HCT116 (cell line): ENCODE measurements at regions not wholly inside any gene's neighbourhood (a gene's known extent, or its start where the extent isn't known, plus 50 kb on each side); places are given as distances from the start of the nearest gene placed in this dataset.

ENCODE experiments used
- ATAC-seq: fragments of 200-7000 bp; cut with Tn5 transposase; 2 replicates; pipeline ENCODE4 v1.9.1; 2020; ENCODE audit warnings: mild to moderate bottlenecking, moderate library complexity
- BruUV-seq: library from RNA; stranded (reverse); fragments of 400-500 nt; replicated peaks from 2 replicates; lab custom pipeline; 2021; lab: Mats Ljungman, UMichigan
- CTCF ChIA-PET: fragments of 300-600 bp; sonication (Branson Sonifier 250); formaldehyde crosslinking; loops from one replicate; lab custom pipeline; 2021; ENCODE audit warnings: antibody characterized with exemption; lab: Charles Lee
- POLR2A ChIA-PET: fragments of 300-600, 350-600 bp; sonication (Branson Sonifier 250); formaldehyde crosslinking; loops from one replicate; lab custom pipeline; 2021; ENCODE audit warnings: antibody characterized with exemption; lab: Charles Lee
- RAD21 ChIA-PET, 2 experiments: fragments of 300-600 bp; sonication (Branson Sonifier 250); formaldehyde crosslinking; loops; one replicate each; lab custom pipeline; 2023; ENCODE audit warnings: low total read pairs in 2 of 2; ENCODE audit not compliant: uncharacterized antibody in 2 of 2, unreplicated experiment in 2 of 2, low non-redundant PET in 1 of 2; lab: Charles Lee
- DNase-seq: peaks from one replicate; pipeline ENCODE4 v3.0.0-alpha.2; 2010; ENCODE audit warnings: low read depth, low spot score
- H2AFZ ChIP-seq: fragments of 200-600 bp; shearing (Covaris generic), sonication (generic); 2 replicates; pipeline ENCODE4 v1.6.1; 2017; ENCODE audit warnings: low read depth, mixed run types, mixed read lengths, antibody characterized with exemption, low read length; ENCODE audit not compliant: poor library complexity, severe bottlenecking
- H3K27ac ChIP-seq: 2 replicates; pipeline ENCODE4 v1.5.1; 2012; ENCODE audit warnings: low read depth, low read length
- H3K27me3 ChIP-seq: fragments of 200-600 bp; sonication (generic); 2 replicates; pipeline ENCODE4 v1.6.1; 2016; ENCODE audit warnings: mixed run types, low read length, mixed read lengths; ENCODE audit not compliant: insufficient read depth
- H3K36me3 ChIP-seq, 2 experiments: fragments of 200-500 bp in 1 of 2; fragments of 200-600 bp in 1 of 2; sonication (Bioruptor generic) in 1 of 2; sonication (generic) in 1 of 2; 2 replicates each; pipeline versions ENCODE4 v1.5.1 to v1.6.1; 2014 to 2016; ENCODE audit warnings: low read length in 2 of 2, inconsistent platforms in 1 of 2, mixed read lengths in 1 of 2, mixed run types in 1 of 2; ENCODE audit not compliant: insufficient read depth in 2 of 2, control insufficient read depth in 1 of 2
- H3K4me1 ChIP-seq, 2 experiments: fragments of 200-600 bp in 1 of 2; sonication (generic) in 1 of 2; 2 replicates each; pipeline versions ENCODE4 v1.5.1 to v1.6.1; 2012 to 2017; ENCODE audit warnings: low read length in 2 of 2, inconsistent platforms in 1 of 2, mild to moderate bottlenecking in 1 of 2, mixed read lengths in 1 of 2, mixed run types in 1 of 2, moderate library complexity in 1 of 2; ENCODE audit not compliant: insufficient read depth in 2 of 2, control insufficient read depth in 1 of 2
- H3K4me2 ChIP-seq: fragments of 200-600 bp; sonication (generic); 2 replicates; pipeline ENCODE4 v1.6.1; 2017; ENCODE audit warnings: mixed run types, low read length, mixed read lengths
- H3K4me3 ChIP-seq, 2 experiments: fragments of 200-600 bp in 1 of 2; sonication (generic) in 1 of 2; replicated peaks in 1 of 2; 2 replicates each; pipeline ENCODE4 v1.5.1; 2011 to 2016; ENCODE audit warnings: low read length in 2 of 2, control low read depth in 1 of 2, low read depth in 1 of 2, mild to moderate bottlenecking in 1 of 2, mixed read lengths in 1 of 2, mixed run types in 1 of 2
- H3K79me2 ChIP-seq: fragments of 200-600 bp; sonication (generic); 2 replicates; pipeline ENCODE4 v1.6.1; 2017; ENCODE audit warnings: mild to moderate bottlenecking, mixed run types, low read length, moderate library complexity, mixed read lengths; ENCODE audit not compliant: insufficient read depth
- H3K9ac ChIP-seq: fragments of 200-600 bp; sonication (generic); 2 replicates; pipeline ENCODE4 v1.6.1; 2016; ENCODE audit warnings: low read length, mixed read lengths
- H3K9me2 ChIP-seq: fragments of 200-600 bp; sonication (generic), shearing (Covaris generic); 2 replicates; pipeline ENCODE4 v1.6.1; 2017; ENCODE audit warnings: mixed run types, mild to moderate bottlenecking, moderate library complexity; ENCODE audit not compliant: insufficient read depth
- H3K9me3 ChIP-seq, 2 experiments: fragments of 200-500 bp in 1 of 2; fragments of 200-600 bp in 1 of 2; sonication (Bioruptor generic) in 1 of 2; sonication (generic) in 1 of 2; 2 replicates each; pipeline ENCODE4 v1.6.1; 2014 to 2017; ENCODE audit warnings: low read length in 2 of 2, mixed read lengths in 2 of 2, inconsistent platforms in 1 of 2, low read depth in 1 of 2, mild to moderate bottlenecking in 1 of 2, mixed run types in 1 of 2, moderate library complexity in 1 of 2; ENCODE audit not compliant: control insufficient read depth in 1 of 2, insufficient read depth in 1 of 2
- H4K20me1 ChIP-seq: fragments of 200-600 bp; sonication (generic), shearing (Covaris generic); 2 replicates; pipeline ENCODE4 v1.6.1; 2017; ENCODE audit warnings: mixed run types, mild to moderate bottlenecking, moderate library complexity; ENCODE audit not compliant: insufficient read depth
- ATF3 ChIP-seq: IDR thresholded peaks from 2 replicates; pipeline ENCODE4 v1.6.1; 2012
- CBX3 ChIP-seq: IDR thresholded peaks from 2 replicates; pipeline ENCODE4 v1.6.1; 2012; ENCODE audit warnings: low read depth
- CTCF ChIP-seq, 3 experiments: fragments of 200-600 bp in 1 of 3; sonication (generic) in 1 of 3; IDR thresholded peaks in 2 of 3; conservative IDR thresholded peaks in 1 of 3; 2 replicates each; pipeline ENCODE4 v1.5.1; 2012 to 2017; ENCODE audit warnings: low read depth in 2 of 3, low read length in 2 of 3, antibody characterized with exemption in 1 of 3, borderline replicate concordance in 1 of 3, control low read depth in 1 of 3, mild to moderate bottlenecking in 1 of 3, mixed read lengths in 1 of 3, mixed run types in 1 of 3, moderate library complexity in 1 of 3; ENCODE audit not compliant: insufficient read depth in 1 of 3
- ELF1 ChIP-seq: IDR thresholded peaks from 2 replicates; pipeline ENCODE4 v1.6.1; 2012; ENCODE audit warnings: low read depth, borderline replicate concordance
- EZH2 ChIP-seq: fragments of 200-600 bp; sonication (generic); IDR thresholded peaks from 2 replicates; pipeline ENCODE4 v1.6.1; 2017; ENCODE audit warnings: antibody characterized with exemption, mixed run types
- EZH2phosphoT487 ChIP-seq: fragments of 200-600 bp; IDR thresholded peaks from 2 replicates; pipeline ENCODE4 v1.6.1; 2018; ENCODE audit warnings: antibody characterized with exemption, borderline replicate concordance
- FOSL1 ChIP-seq: IDR thresholded peaks from 2 replicates; pipeline ENCODE4 v1.6.1; 2012; ENCODE audit warnings: low read depth
- JUND ChIP-seq: IDR thresholded peaks from 2 replicates; pipeline ENCODE4 v1.6.1; 2012
- MAX ChIP-seq: IDR thresholded peaks from 2 replicates; pipeline ENCODE4 v1.6.1; 2012
- RAD21 ChIP-seq: IDR thresholded peaks from 2 replicates; pipeline ENCODE4 v1.6.1; 2012; ENCODE audit warnings: low read depth, mild to moderate bottlenecking
- REST ChIP-seq: IDR thresholded peaks from 2 replicates; pipeline ENCODE4 v1.6.1; 2012; ENCODE audit warnings: low read depth
- SIN3A ChIP-seq: IDR thresholded peaks from 2 replicates; pipeline ENCODE4 v1.6.1; 2012; ENCODE audit warnings: low read depth
- SP1 ChIP-seq: IDR thresholded peaks from 2 replicates; pipeline ENCODE4 v1.6.1; 2012; ENCODE audit warnings: low read depth
- SRF ChIP-seq: IDR thresholded peaks from 2 replicates; pipeline ENCODE4 v1.6.1; 2012; ENCODE audit warnings: low read depth
- YY1 ChIP-seq: IDR thresholded peaks from 2 replicates; pipeline ENCODE4 v1.6.1; 2011; ENCODE audit warnings: low read length, low read depth, moderate library complexity, mild to moderate bottlenecking; ENCODE audit not compliant: insufficient replicate concordance; ENCODE audit errors: extremely low read depth
- ZFX ChIP-seq: fragments of 450-650 bp; IDR thresholded peaks from 2 replicates; pipeline ENCODE4 v1.6.1; 2017
- intact Hi-C: fragments of 100-400 bp; cut with micrococcal nuclease; formaldehyde crosslinking; loops from 2 replicates; pipeline ENCODE4 v1.10.0; 2022

- Histone ChIP-seq H2AFZ (no peak overlapping the region), H4K20me1 (no peaks in the 10 kb centered on the region), H3K4me3 (no peak overlapping the region), H3K9me2 (no peaks in the 10 kb centered on the region), H3K27me3 (no peaks in the 10 kb centered on the region), H3K9ac (no peak overlapping the region), H3K79me2 (no peaks in the 10 kb centered on the region), H3K27ac (no peak overlapping the region), H3K4me1 (no peaks in the 10 kb centered on the region), H3K9me3 (peaks cover 4 to 6% of the 10 kb centered on the region in 2 experiments; a peak in 1 of 4 replicates), H3K4me2 (no peak overlapping the region), H3K36me3 (no peaks in the 10 kb centered on the region)
- CTCF ChIA-PET = no interaction called here
- POLR2A ChIA-PET = no interaction called here
- no TSS peak for BruUV-seq
- no peak for DNase-seq
- RAD21 ChIA-PET = no interaction called here
- intact Hi-C loops = no loop called here
- no peak for ATAC-seq
- TF ChIP-seq SIN3A = no peak
Measured at GRCh38 chr9:102700936-102701335, 294.2 kb upstream of the CYLC2 start.

GRCh38 chr9:102669220-102669619, 325.9 kb upstream of the CYLC2 start:
- ChIA-PET RAD21 (no interaction called here), CTCF (no interaction called here), POLR2A (no interaction called here)
- H3K9ac ChIP-seq = no peak overlapping the region
- peaks cover 0 to 7% of the 10 kb centered on the region in 2 experiments; a peak in 3 of 4 replicates for H3K9me3 ChIP-seq
- H3K27me3 ChIP-seq = no peaks in the 10 kb centered on the region
- ATAC-seq (no peak), DNase-seq (no peak)
- no peak overlapping the region for H2AFZ ChIP-seq
- H3K79me2 ChIP-seq = no peaks in the 10 kb centered on the region
- H4K20me1 ChIP-seq = no peaks in the 10 kb centered on the region
- H3K9me2 ChIP-seq = no peaks in the 10 kb centered on the region
- no peaks in the 10 kb centered on the region for H3K4me1 ChIP-seq
- H3K27ac ChIP-seq = no peak overlapping the region
- H3K4me2 ChIP-seq = no peak overlapping the region
- no peaks in the 10 kb centered on the region for H3K36me3 ChIP-seq
- no peak overlapping the region for H3K4me3 ChIP-seq
- intact Hi-C loops = no loop called here
- TF ChIP-seq ELF1 = no peak
- TF ChIP-seq JUND = no peak
- no peak for TF ChIP-seq EZH2phosphoT487
- no peak for TF ChIP-seq CTCF (IDR thresholded peaks at IDR 0.05 in 2 of 3, conservative IDR thresholded peaks at IDR 0.05 in 1 of 3; ENCODE audit: borderline replicate concordance in 1 of 3, insufficient read depth in 1 of 3, low read depth in 2 of 3, low read length in 2 of 3)
- no peak for TF ChIP-seq FOSL1
- TF ChIP-seq SRF = no peak
- no peak for TF ChIP-seq CBX3
- TF ChIP-seq SP1 = no peak
- TF ChIP-seq ATF3 = no peak
- TF ChIP-seq RAD21 = no peak
- TF ChIP-seq EZH2 = no peak
- no peak for TF ChIP-seq MAX
- no peak for TF ChIP-seq REST
- no peak for TF ChIP-seq YY1
- no peak for TF ChIP-seq ZFX
- no TSS peak for BruUV-seq
